Bronchial epithelial cell (primary cell): ENCODE measurements at regions not wholly inside any gene's neighbourhood (a gene's known extent, or its start where the extent isn't known, plus 50 kb on each side); places are given as distances from the start of the nearest gene placed in this dataset.

Experiments used
- DNase-seq: peaks from one replicate; pipeline ENCODE4 v3.0.0-alpha.2; 2010; ENCODE audit warnings: low read depth
- FAIRE-seq: peaks from 2 replicates; lab custom pipeline; 2011; peaks lifted over from hg19 to GRCh38; lab: Jason Lieb, UNC
- H3K27me3 ChIP-seq: 2 replicates; pipeline ENCODE4 v1.5.1; 2011; ENCODE audit warnings: low read length; ENCODE audit not compliant: control insufficient read depth, insufficient read depth
- H3K36me3 ChIP-seq: 2 replicates; pipeline ENCODE4 v1.5.1; 2011; ENCODE audit warnings: low read length; ENCODE audit not compliant: control insufficient read depth, insufficient read depth
- H3K4me3 ChIP-seq: 2 replicates; pipeline ENCODE4 v1.5.1; 2011; ENCODE audit warnings: mild to moderate bottlenecking, low read depth, low read length, control low read depth
- TF ChIP-seq, protein P1 (sequence below): IDR thresholded peaks from 2 replicates; pipeline ENCODE4 v1.5.1; 2011; ENCODE audit warnings: mild to moderate bottlenecking, moderate library complexity, low read length, control low read depth, inconsistent platforms; ENCODE audit not compliant: insufficient read depth, severe bottlenecking

DNA sequence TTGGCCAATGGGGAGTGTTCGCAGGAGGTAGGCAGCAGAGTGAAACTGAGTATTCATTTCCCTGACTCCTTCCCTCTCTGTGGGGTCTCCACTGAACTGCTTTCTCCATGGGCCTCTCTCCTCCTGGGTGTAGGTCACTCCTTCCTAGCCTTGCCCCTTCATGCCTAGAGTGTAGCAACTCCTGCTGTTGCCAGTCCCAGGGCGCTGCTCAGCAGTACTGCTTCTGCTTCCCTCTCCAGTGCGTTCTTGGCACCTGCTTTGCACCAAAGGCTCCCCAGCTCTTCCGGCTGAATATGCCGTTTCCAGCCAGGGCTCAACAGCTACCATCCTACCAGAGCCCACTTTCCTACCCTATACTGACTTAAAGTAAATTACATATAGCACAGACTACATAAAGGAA, 92.2 kb downstream of the MAF start:
- TF ChIP-seq, protein P1, sequence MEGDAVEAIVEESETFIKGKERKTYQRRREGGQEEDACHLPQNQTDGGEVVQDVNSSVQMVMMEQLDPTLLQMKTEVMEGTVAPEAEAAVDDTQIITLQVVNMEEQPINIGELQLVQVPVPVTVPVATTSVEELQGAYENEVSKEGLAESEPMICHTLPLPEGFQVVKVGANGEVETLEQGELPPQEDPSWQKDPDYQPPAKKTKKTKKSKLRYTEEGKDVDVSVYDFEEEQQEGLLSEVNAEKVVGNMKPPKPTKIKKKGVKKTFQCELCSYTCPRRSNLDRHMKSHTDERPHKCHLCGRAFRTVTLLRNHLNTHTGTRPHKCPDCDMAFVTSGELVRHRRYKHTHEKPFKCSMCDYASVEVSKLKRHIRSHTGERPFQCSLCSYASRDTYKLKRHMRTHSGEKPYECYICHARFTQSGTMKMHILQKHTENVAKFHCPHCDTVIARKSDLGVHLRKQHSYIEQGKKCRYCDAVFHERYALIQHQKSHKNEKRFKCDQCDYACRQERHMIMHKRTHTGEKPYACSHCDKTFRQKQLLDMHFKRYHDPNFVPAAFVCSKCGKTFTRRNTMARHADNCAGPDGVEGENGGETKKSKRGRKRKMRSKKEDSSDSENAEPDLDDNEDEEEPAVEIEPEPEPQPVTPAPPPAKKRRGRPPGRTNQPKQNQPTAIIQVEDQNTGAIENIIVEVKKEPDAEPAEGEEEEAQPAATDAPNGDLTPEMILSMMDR, result no peak
- Histone ChIP-seq H3K4me3 (no peak overlapping the region), H3K36me3 (no peaks in the 10 kb centered on the region), H3K27me3 (no peaks in the 10 kb centered on the region)
- DNase-seq (no peak), FAIRE-seq (no peak)

DNA sequence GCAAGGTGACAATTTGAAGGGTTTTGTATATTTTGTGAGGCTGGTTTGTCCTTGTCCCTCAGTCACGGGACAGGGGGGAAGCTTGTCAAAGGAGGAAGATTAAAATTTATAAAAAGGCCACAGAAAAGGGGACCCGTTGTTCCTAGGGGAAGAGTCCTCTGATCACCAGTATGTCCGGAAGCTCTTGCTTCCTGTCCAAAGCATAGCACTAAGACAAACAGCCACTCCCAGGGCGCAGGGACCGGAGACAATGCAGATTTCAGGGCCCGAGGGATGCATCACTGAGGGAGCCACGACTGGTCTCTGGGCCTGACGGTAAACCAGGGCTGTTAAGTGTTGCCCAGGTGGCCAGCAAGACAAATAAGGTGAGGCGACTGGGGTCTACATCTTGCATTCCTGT, 95.2 kb downstream of the MAF start:
- no peaks in the 10 kb centered on the region for H3K27me3 ChIP-seq
- TF ChIP-seq, protein P1, result no peak
- FAIRE-seq, result no peak
- H3K4me3 ChIP-seq, result no peak overlapping the region
- no peak for DNase-seq
- H3K36me3 ChIP-seq, result no peaks in the 10 kb centered on the region

DNA sequence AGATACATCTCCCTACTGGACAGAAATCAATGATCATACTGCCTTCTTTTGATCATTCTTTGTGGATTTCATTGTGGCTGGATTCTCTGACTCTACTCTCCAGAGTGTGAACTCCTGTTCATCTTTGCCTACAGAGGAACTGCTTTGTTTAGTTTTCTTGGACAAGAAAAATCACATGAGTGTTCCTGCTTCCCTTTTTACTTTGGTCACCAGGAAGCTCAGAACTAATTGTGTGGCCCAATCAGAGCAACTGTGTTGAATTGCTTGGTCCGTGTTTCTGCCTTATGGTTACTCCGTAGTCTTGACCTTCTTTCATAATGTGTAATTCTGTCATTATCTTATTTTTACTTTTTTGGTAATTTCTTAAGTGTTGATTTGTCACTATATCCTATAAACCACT, 97.0 kb downstream of the MAF start:
- DNase-seq, result no peak
- H3K36me3 ChIP-seq, result no peaks in the 10 kb centered on the region
- FAIRE-seq, result no peak
- no peaks in the 10 kb centered on the region for H3K27me3 ChIP-seq
- H3K4me3 ChIP-seq, result no peak overlapping the region
- TF ChIP-seq, protein P1, result no peak

DNA sequence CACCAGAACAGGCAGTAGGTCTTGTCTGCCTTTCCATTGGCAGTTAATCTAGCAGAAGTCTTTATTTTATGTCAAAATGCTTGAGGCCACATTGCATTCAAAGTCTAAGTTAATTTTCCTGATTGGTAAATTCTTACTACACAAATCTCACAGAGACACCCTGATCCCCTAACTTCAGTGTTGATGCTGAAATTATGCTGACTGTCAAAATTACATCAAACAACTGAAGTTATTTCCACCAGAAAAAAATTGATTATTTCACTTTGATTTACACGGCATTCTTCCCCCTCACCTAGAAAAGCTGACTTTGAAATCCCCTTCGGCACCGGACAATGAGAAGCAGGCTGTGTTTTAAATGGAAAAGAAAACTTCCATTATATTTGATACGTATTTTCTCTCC, 99.1 kb downstream of the MAF start:
- H3K27me3 ChIP-seq, result no peaks in the 10 kb centered on the region
- H3K36me3 ChIP-seq, result no peaks in the 10 kb centered on the region
- TF ChIP-seq, protein P1, result no peak
- DNase-seq (no peak), FAIRE-seq (no peak)
- no peak overlapping the region for H3K4me3 ChIP-seq

DNA sequence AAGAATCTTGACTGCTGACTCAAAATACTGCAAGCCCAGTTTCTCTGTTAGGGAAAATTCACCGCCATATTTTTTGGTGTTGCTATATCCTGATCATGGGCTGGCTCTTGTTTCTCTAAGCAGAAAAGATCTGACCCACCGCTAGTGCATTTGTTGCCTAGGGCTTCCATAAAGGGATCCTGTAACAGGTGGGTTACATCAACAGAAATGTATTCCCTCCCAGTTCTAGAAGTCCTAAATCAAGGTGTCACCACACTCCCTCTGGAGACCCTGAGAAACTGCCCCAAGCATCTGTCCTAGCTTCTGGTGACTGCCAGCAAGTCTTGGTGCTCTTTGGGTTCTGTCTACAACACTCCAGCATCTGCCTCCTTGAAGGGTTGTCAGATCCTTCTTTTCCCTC, 99.7 kb downstream of the MAF start:
- Histone ChIP-seq H3K4me3 (no peak overlapping the region), H3K36me3 (no peaks in the 10 kb centered on the region), H3K27me3 (no peaks in the 10 kb centered on the region)
- TF ChIP-seq, protein P1, result no peak
- no peak for FAIRE-seq
- no peak for DNase-seq

DNA sequence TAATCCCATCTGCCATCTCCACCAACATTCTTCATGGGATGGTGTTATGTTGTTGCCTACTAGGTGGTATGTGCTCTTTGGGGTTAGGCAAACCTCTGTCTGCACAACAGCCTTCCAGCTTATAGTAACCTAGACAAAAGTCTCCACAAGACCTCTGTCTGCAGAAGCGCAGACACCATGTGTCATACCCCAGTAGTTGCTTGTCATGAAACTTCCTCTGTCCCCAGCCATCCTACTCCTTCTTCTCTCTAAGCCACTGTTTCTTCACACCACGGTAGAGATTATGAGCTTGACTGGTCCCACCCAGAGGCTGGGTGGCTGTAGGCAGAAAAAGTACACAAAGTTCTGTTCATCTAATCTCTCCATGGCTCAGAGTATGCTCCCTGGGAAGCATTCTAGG, 100.3 kb downstream of the MAF start:
- FAIRE-seq (no peak), DNase-seq (no peak)
- TF ChIP-seq, protein P1, result no peak
- Histone ChIP-seq H3K4me3 (no peak overlapping the region), H3K27me3 (no peaks in the 10 kb centered on the region), H3K36me3 (no peaks in the 10 kb centered on the region)
